HG03558 (cell line): ENCODE measurements at regions not wholly inside any gene's neighbourhood (a gene's known extent, or its start where the extent isn't known, plus 50 kb on each side); places are given as distances from the start of the nearest gene placed in this dataset.
"Not testable (repeated sequence)": the region's sequence is repeated elsewhere in the genome, so short reads cannot be mapped to it uniquely, and the experiment has no call there.

Experiments
- ATAC-seq: cut with Tn5 transposase; IDR thresholded peaks from one replicate; pipeline ENCODE4 v1.9.1; 2021; ENCODE audit warnings: moderate number of reproducible peaks; ENCODE audit not compliant: unreplicated experiment; ENCODE audit errors: extremely low read depth

GRCh38 chr6:158920311-158920905 is 79.6 kb downstream of the RSPH3 start:
- no peak for ATAC-seq

GRCh38 chr6:158919865-158920264 is 80.1 kb downstream of the RSPH3 start:
- no peak for ATAC-seq

DNA sequence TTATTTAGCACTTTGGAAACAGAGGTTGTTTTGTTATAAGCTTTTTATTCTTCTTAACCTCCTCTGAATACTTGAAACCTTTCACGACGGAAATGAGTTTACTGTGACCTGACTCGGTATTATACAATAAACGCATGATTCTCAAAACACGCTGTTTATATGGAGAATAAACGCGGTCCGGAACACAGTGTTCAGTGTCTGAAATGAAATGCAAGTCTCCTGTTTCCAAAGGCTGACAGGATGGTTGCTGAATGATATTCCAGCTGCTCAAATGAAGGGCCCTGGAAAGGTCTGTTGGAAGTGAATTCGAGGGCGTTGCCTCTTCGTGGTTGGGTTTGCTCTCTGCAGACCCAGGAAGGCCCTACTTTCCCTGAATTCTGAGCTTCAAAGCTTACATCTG is 83.4 kb downstream of the RSPH3 start:
- no peak for ATAC-seq

GRCh38 chr6:158914923-158915322 is 85.1 kb downstream of the RSPH3 start:
- ATAC-seq: no peak

GRCh38 chr6:158913580-158913979 is 86.4 kb downstream of the RSPH3 start:
- no peak for ATAC-seq

DNA sequence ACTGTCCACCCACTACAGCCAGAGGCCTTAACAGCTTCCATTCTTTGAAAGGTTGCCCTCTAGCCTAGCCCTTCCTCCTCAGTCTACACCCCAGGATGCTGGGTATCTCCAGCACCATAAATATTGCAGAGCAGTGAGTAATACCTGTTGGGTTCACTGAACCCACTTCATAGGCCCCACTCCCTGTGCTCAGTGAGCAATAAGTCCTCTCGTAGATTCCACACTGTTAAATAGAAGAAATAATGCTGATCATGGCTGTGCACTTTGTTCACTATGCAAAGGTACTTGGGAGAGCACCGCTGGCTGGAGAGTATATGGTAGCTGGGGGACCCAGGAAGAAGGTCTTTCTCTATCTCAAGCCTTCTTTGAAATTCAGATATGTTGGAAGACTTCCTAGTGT is 87.3 kb downstream of the RSPH3 start:
- no peak for ATAC-seq

- no peak for ATAC-seq
Measured at GRCh38 chr6:158911746-158912480, 88.1 kb downstream of the RSPH3 start.

DNA sequence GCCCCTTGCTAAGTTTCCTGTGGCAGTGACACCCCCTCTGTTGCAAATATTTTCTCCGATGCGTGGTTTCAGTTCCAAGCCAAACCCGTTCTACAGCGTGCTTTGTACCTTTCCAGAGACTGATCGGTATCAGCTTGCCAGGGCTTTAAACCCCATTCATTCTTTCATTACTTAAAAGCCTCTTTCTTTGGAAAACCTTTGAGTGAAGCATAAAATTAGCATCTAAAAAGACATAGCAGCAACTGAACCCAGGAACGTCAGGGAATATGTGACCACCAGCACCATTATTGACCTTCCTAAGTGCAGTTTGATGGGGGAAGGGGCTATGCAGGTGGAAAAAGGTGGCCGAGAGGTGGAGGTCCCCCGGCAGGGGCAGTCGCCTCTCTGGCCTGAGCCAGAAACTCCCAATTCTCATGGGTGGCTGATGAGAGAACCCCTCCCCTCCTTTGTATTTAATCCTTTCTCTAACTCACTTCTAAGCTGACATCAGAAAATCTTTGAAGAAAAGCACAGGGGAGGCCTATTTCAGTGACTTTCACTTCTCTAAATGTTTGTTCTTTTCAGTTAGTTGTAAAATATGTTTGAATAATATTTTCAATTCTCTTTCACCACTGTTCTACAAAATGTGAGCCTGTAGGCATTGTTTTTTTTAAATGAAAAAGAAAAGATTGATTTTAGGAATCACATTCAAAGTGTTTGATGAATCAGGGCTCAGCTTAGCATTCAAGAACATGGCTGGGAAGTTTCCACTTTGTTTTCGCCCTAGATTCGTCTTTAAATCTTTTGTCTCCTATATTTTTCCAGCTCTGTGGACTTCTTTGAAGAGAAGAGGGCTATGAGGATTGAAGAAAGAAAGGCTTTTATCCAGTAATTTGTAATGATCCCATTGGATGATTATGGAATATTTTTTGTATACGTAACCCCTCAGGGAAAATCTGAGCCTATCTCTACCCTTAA is 89.2 kb downstream of the RSPH3 start:
- no peak for ATAC-seq

DNA sequence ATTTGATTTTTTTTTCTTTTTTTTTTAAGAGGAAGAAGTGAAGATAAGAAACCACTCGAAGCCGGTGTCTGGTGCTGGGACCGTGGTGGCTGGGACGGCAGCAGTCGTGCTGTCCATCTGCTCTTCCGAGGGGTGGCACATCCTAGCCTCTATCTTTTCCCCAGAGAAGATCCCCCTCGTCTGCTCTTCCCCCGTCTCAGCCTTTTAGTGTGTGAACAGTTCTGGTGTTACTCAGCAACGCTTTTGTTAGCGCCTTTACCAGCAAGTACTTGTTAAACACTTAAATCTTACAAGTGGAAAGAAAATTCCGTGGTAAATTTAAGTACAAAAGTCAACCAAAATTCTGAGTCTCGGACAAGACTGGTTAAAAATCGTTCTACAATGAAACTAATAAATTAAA is 90.1 kb downstream of the RSPH3 start:
- no peak for ATAC-seq

GRCh38 chr6:158908606-158909005 is 89.4 kb upstream of the EZR start:
- ATAC-seq: no peak

GRCh38 chr6:158907931-158908330 is 88.8 kb upstream of the EZR start:
- ATAC-seq: no peak

GRCh38 chr6:158906926-158907325 is 87.8 kb upstream of the EZR start:
- ATAC-seq: no peak

- no peak for ATAC-seq
Measured at GRCh38 chr6:158905277-158905676, 86.1 kb upstream of the EZR start.

DNA sequence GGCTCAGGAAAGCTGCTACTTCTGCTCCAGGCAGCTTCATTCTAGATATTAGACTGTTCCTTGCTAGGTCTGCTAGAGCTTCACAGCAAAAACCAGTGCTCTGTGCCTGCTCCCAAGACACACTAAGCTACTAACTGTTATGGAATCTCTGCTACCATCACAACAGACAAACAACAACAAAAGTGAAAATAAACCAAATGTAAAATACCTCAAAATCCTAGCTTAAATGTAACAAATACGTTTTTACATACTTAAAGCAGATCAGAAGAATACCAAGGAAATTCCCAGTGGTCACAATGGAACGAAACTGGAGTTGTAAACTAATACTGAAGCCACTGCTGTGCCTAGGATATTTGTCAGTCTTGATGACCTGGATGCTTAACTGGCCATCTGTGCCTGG is 84.6 kb upstream of the EZR start:
- ATAC-seq: no peak

DNA sequence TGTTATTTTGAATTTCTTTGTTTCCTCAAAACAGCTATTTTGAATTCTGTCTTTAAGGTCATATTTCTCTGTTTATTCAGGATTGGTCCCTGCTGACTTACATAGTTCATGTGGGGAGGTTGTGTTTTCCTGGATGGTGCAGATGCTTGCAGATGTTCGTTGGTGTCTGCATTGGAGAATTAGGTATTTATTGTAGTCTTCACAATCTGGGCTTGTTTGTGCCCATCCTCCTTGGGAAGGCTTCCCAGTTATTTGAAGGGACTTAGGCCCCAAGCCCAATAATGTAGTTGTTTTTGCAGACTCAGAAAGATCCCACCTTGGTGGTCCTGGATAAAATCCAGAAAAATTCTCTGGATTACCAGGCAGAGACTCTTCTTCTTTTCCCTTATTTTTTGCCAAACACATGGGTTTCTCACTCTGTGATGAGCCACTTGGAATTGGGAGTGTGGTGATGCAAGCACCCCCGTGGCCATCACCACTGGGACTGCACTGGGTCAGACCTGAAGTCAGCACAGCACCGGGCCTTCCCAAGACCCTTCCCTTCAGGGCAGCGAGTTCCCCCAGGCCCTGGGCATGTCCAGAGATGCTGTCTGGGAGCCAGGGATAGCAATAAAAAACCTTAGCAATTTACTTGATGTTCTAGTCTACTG is 81.6 kb upstream of the EZR start:
- no peak for ATAC-seq

GRCh38 chr6:158897236-158897635 is 78.1 kb upstream of the EZR start:
- no peak for ATAC-seq

DNA sequence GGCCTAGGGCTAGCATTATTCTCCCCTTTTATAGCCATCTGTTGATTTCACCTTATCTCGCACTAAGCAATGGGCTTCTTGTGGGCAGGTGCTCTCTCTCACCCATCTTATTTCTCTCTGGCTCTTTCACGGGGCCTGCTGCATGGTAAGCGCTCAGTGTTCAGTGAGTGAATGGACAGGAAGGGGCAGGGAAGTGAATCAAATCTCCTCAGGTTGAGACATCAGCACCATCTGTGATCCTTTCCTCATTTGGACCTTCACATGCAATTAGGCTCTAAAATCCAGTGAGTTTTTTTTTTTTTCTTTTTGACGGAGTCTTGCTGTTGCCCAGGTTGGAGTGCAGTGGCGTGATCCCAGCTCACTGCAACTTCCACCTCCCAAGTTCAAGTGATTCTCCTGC is 76.5 kb upstream of the EZR start:
- ATAC-seq: no peak

GRCh38 chr6:158894193-158894592 is 75.0 kb upstream of the EZR start:
- ATAC-seq: no peak

- no peak for ATAC-seq
Measured at GRCh38 chr6:158892266-158892665, 73.1 kb upstream of the EZR start.

DNA sequence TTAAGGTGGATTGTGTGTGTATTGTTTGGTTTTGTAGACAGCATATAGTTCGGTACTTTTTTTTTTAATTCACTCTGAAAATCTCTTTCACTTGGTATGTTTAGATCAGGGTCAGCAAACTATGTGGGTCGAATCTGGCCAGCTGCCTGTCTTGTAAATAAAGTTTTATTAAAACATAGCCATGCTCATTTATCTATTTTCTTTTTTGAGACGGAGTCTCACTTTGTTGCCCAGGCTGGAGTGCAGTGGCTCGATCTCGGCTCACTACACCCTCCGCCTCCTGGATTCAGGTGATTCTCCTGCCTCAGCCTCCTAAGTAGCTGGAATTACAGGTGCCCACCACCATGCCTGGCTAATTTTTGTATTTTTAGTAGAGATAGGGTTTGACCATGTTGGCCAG is 72.4 kb upstream of the EZR start:
- ATAC-seq: not testable (repeated sequence)

- not testable (repeated sequence) for ATAC-seq
Measured at GRCh38 chr6:158888171-158888570, 69.0 kb upstream of the EZR start.
